GM18505 (cell line): ENCODE measurements at regions not wholly inside any gene's neighbourhood (a gene's known extent, or its start where the extent isn't known, plus 50 kb on each side); places are given as distances from the start of the nearest gene placed in this dataset.

Experiments used
- ATAC-seq: cut with Tn5 transposase; IDR thresholded peaks from one replicate; pipeline ENCODE4 v1.9.1; 2021; ENCODE audit not compliant: unreplicated experiment
- POLR2A ChIP-seq: IDR thresholded peaks from 4 replicates; pipeline ENCODE4 v1.6.1; 2011; ENCODE audit warnings: borderline replicate concordance; ENCODE audit not compliant: insufficient read depth, insufficient read length; ENCODE audit errors: extremely low read depth

DNA sequence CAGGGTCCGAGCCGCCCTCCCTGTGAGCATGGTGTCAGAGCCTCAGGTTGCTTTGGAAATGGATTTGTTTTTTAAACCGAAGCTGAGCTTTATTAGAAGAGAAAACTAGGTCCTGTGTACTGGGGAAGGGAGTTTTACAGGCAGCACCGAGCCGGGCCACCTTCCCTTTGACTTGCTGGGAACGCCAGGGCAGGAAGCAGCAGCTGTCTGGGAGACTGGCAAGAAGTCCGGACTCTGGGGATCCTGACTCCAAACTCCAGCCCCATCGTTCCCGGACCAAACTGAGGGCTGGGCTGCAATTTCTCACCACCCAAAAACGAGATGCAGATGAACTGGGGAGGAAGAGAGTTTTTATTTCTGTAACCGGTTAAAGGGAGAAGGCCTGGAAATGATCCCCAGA lies 214.9 kb upstream of the KCNG1 start:
- no peak for TF ChIP-seq POLR2A
- no peak for ATAC-seq

GRCh38 chr20:51237278-51237677 lies 214.4 kb upstream of the KCNG1 start:
- no peak for ATAC-seq
- TF ChIP-seq POLR2A = no peak

GRCh38 chr20:51236421-51236820 lies 213.5 kb upstream of the KCNG1 start:
- no peak for TF ChIP-seq POLR2A
- ATAC-seq = no peak

DNA sequence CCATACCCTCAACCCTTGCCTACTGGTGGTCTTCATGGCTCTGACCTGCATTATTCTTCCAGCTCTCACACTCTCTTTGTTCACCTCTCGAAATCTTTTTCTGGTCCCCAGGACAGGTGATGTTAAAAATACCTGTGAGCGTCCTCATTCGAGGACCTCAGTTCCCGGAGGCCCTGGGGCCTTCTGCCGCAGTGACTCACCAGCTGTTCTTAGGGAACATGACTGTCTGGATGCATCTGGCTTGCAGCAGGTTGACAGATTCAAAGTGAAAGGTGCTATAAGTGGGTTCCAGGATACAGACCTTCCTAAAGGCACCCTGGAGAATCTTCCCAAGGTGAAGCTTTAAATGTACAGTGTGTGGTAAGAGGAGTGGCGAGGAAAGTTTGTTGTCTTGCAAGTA lies 210.4 kb upstream of the KCNG1 start:
- ATAC-seq = no peak
- TF ChIP-seq POLR2A = no peak

- ATAC-seq = no peak
- TF ChIP-seq POLR2A = no peak
These were observed 207.8 kb upstream of the KCNG1 start for GRCh38 chr20:51230727-51231126.

DNA sequence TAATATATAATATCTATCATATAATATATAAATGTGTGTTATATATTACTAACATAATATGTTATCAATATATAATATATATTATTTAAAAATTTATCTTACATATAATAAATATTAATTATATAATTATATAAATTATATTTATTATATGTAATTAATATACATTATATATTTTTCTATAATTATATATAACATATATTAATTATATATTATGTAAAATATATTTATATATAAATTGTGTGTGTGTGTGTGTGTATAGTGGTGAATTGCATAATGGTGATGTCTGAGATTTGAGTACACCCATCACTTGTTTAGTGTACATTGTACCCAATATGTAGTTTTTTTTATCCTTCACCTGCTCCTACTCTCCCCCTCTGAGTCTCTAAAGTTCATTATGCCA lies 205.9 kb upstream of the KCNG1 start:
- no peak for TF ChIP-seq POLR2A
- ATAC-seq = no peak

DNA sequence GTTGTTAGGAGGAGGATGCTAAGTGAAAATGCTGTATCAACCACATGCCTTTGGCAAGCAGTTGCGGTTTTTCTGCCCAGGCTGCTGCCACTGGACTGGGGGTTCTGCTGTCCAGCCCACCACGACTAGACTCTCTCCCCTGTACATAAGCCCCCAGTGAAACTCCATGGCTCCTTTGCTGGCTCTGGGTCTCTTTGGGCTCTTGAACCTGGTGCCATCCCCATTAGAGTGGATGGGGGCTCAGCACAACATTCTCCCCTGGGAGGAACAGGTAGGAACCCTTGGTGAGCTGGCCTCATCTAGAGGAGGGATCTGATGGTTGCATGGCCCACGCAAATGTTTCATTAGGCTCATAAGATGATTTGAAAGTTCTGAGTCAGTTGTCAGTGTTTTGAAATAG lies 204.8 kb upstream of the KCNG1 start:
- no peak for ATAC-seq
- TF ChIP-seq POLR2A = no peak

DNA sequence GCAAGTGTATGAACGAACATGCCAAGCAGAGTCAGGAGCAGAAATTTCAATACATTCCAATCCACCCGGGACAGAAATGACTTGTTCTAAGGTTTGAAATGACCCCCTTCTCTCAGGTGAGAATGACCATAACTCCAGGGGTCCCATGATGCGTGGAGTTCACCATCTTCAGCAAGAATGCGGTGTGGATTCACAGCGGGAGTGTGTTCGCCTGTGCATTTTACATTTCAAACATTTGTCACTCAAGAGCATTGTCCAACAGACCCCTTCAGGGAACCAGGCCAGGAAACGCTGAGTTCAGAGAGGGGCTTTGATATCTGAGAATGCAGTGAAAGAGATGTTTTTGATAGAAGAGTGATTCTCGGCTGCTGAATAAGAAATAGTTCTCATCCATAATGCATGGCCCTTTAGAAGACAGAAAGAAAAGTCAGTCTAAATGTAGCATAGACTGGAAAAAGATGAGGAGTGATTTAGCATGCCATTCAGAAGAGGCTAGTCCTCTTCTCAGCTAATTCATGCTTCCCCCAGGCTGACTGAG lies 200.3 kb upstream of the KCNG1 start:
- no peak for TF ChIP-seq POLR2A
- no peak for ATAC-seq

- no peak for ATAC-seq
- no peak for TF ChIP-seq POLR2A
These were observed 199.0 kb upstream of the KCNG1 start for GRCh38 chr20:51221791-51222408.

GRCh38 chr20:51221103-51221502 lies 198.2 kb upstream of the KCNG1 start:
- no peak for ATAC-seq
- no peak for TF ChIP-seq POLR2A

GRCh38 chr20:51220293-51220706 lies 197.4 kb upstream of the KCNG1 start:
- TF ChIP-seq POLR2A = no peak
- ATAC-seq = no peak

DNA sequence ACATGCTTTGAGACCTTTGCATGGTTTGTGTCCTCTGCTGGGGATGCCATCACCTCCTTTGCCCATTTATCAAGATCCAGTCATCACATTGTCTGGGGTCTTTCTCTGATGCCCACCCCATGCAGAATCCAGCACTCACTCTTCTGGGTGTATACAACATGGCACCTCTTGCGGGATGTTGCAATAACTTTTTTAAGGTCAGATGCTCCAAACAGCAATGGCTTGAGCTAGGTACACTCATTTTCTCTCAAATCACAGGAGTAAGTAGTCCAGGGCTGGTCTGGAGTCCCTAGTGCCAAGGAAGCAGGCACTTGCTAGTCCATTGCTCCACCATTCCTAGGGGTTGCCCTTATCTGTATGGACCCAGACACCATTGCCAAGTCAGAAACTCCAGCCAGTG lies 196.6 kb upstream of the KCNG1 start:
- no peak for TF ChIP-seq POLR2A
- ATAC-seq = no peak

- no peak for TF ChIP-seq POLR2A
These were observed 195.7 kb upstream of the KCNG1 start for GRCh38 chr20:51218603-51219002.

DNA sequence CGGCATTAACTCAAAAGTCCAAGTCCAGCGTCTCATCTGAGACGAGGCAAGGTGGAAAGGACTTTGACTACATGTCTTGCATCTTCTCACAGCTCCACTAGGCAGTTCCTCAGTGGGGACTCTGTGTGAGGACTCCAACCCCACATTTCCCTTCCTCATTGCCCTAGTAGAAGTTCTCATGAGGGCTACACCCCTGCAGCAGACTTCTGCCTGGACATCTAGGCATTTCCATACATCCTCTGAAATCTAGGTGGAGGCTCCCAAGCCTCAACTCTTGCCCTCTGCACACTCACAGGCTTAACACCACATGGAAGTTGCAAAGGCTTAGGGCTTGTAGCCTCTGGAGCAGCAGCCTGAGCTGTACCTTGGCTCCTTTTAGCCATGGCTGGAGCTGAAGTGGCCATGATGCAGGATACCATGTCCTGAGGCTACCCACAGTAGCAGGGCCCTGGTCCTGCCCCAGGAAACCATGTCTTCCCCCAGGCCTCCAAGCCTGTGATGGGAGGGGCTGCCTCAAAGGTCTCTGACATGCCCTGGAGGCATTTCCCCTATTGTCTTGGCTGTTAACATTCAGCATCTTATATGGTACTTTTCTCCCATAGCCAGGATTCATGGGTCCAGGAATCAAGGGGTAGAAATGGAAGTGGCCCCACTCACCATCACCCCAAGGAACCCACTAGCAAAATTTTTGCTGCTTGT lies 194.6 kb upstream of the KCNG1 start:
- no peak for ATAC-seq
- no peak for TF ChIP-seq POLR2A

More at GRCh38 chr20:51218603-51219002, 195.7 kb upstream of the KCNG1 start:
- ATAC-seq = no peak
